ENCODE measurements at regions not wholly inside any gene's neighbourhood (a gene's known extent, or its start where the extent isn't known, plus 50 kb on each side); places are given as distances from the start of the nearest gene placed in this dataset.
"Not testable (repeated sequence)": the region's sequence is repeated elsewhere in the genome, so short reads cannot be mapped to it uniquely, and the experiment has no call there.

GRCh38 chr12:46659032-46659650 lies 166.7 kb downstream of the SLC38A4 start (continued):
- TF ChIP-seq RORB (CRISPR knock-in tag; IDR thresholded peaks at IDR 0.05) (no peak), ATF1 (CRISPR knock-in tag; IDR thresholded peaks at IDR 0.05) (no peak), ZNF219 (CRISPR knock-in tag; IDR thresholded peaks at IDR 0.05; ENCODE audit: borderline replicate concordance) (no peak), E2F1 (CRISPR knock-in tag; IDR thresholded peaks at IDR 0.05) (no peak)

- Mint-ChIP-seq H3K4me1 (peaks cover 42% of the 10 kb centered on the region), H3K27ac (peak overlapping the region; percentile 28; the same call in 1 of the 2 replicates), H3K4me3 (no peak overlapping the region), H3K36me3 (no peaks in the 10 kb centered on the region), H3K9me3 (no peaks in the 10 kb centered on the region), H3K27me3 (ENCODE audit: low read depth) (no peaks in the 10 kb centered on the region)
- ChIA-PET POLR2A (no interaction called here), CTCF (interaction anchor here (0.6 to 1.6 kb wide), 2 partner anchors 141 to 152 kb away, joined by 3 read pairs; no protein-coding TSS in a partner anchor)
- no peak for TF ChIP-seq SP1 (CRISPR knock-in tag; conservative IDR thresholded peaks at IDR 0.05)
- no peak for TF ChIP-seq CREM (CRISPR knock-in tag; IDR thresholded peaks at IDR 0.05)
- no peak for TF ChIP-seq RORB (CRISPR knock-in tag; IDR thresholded peaks at IDR 0.05)
- no peak for TF ChIP-seq IRF2 (CRISPR knock-in tag; IDR thresholded peaks at IDR 0.05; ENCODE audit: borderline replicate concordance, low read depth)
- TF ChIP-seq FOXP1 (CRISPR knock-in tag; IDR thresholded peaks at IDR 0.05; ENCODE audit: borderline replicate concordance) = no peak
- TF ChIP-seq STAT6 (CRISPR knock-in tag; conservative IDR thresholded peaks at IDR 0.05; ENCODE audit: low read depth) = no peak
- TF ChIP-seq SMAD4 (CRISPR knock-in tag; IDR thresholded peaks at IDR 0.05) = no peak
- TF ChIP-seq ZBTB21 (CRISPR knock-in tag; IDR thresholded peaks at IDR 0.05; ENCODE audit: borderline replicate concordance) = no peak
- no peak for TF ChIP-seq TEAD1 (CRISPR knock-in tag; IDR thresholded peaks at IDR 0.05)
- no peak for TF ChIP-seq ATF1 (CRISPR knock-in tag; IDR thresholded peaks at IDR 0.05)
- no peak for TF ChIP-seq ZMAT4 (CRISPR knock-in tag; IDR thresholded peaks at IDR 0.05)
- no peak for TF ChIP-seq TEAD4 (CRISPR knock-in tag; IDR thresholded peaks at IDR 0.05)
- no peak for TF ChIP-seq NFYB (CRISPR knock-in tag; conservative IDR thresholded peaks at IDR 0.05; ENCODE audit: low read depth)
- no peak for TF ChIP-seq NFATC4 (CRISPR knock-in tag; IDR thresholded peaks at IDR 0.05)
- TF ChIP-seq EMX1 (CRISPR knock-in tag; IDR thresholded peaks at IDR 0.05) = no peak
- DNase-seq (ENCODE audit: low spot score) (no peak), ATAC-seq (no peak)
These were observed 168.1 kb downstream of the SLC38A4 start for GRCh38 chr12:46657453-46658411.

- ATAC-seq; H3K9me3 Mint-ChIP-seq; POLR2A ChIA-PET; H3K36me3 Mint-ChIP-seq; DNase-seq (ENCODE audit: low spot score); H3K27me3 Mint-ChIP-seq (ENCODE audit: low read depth); H3K27ac Mint-ChIP-seq; H3K4me3 Mint-ChIP-seq: not testable (repeated sequence)
- peak; percentile 93 for TF ChIP-seq ZNF121 (CRISPR knock-in tag; IDR thresholded peaks at IDR 0.05)
- CTCF ChIA-PET = interaction anchor here (0.6 kb wide), 1 partner anchor 287 kb away, joined by 3 read pairs; no protein-coding TSS in a partner anchor
- peaks cover 36% of the 10 kb centered on the region for H3K4me1 Mint-ChIP-seq
These were observed 169.8 kb downstream of the SLC38A4 start for GRCh38 chr12:46655984-46656383.

Measured in WTC11 (cell line).